Heart right ventricle (tissue), 16 donors: ENCODE measurements at regions not wholly inside any gene's neighbourhood (a gene's known extent, or its start where the extent isn't known, plus 50 kb on each side); places are given as distances from the start of the nearest gene placed in this dataset.

Experiments
- ATAC-seq, 8 donors: fragments of 200-7000 bp; cut with Tn5 transposase; one replicate each; pipeline ENCODE4 v1.9.1; 2020; ENCODE audit warnings: mild to moderate bottlenecking in 8 of 8, moderate library complexity in 8 of 8, moderate number of reproducible peaks in 1 of 8
- DNase-seq, 2 donors: peaks; one replicate each; pipeline ENCODE4 v3.0.0-alpha.2; 2020
- H3K27ac ChIP-seq, 10 donors: fragments of 200-600 bp; sonication (generic) in 2 of 10; one replicate each; pipeline versions ENCODE4 v1.5.0 to v1.8.0; 2020 to 2022; ENCODE audit warnings: mild to moderate bottlenecking in 3 of 10
- H3K27me3 ChIP-seq, 7 donors: fragments of 200-600 bp; one replicate each; pipeline ENCODE4 v1.8.0; 2021 to 2022; ENCODE audit warnings: mild to moderate bottlenecking in 2 of 7
- H3K36me3 ChIP-seq, 9 donors: fragments of 200-600 bp; sonication (generic) in 1 of 9; one replicate each; pipeline versions ENCODE4 v1.5.0 to v1.8.0; 2020 to 2022; ENCODE audit warnings: mild to moderate bottlenecking in 2 of 9
- H3K4me1 ChIP-seq, 9 donors: fragments of 200-600 bp; sonication (generic) in 1 of 9; one replicate each; pipeline versions ENCODE4 v1.5.0 to v1.8.0; 2020 to 2022; ENCODE audit warnings: mild to moderate bottlenecking in 4 of 9
- H3K4me3 ChIP-seq, 10 donors: fragments of 200-600 bp; sonication (generic) in 2 of 10; one replicate each; pipeline versions ENCODE4 v1.5.0 to v1.8.0; 2020 to 2022; ENCODE audit warnings: mild to moderate bottlenecking in 7 of 10, moderate library complexity in 2 of 10
- H3K9me3 ChIP-seq, 11 donors: fragments of 200-600 bp in 10 of 11; sonication (generic) in 2 of 11; one replicate each; pipeline versions ENCODE4 v1.5.0 to v1.8.0; 2013 to 2022; ENCODE audit warnings: mild to moderate bottlenecking in 2 of 11, control low read depth in 1 of 11, moderate library complexity in 1 of 11
- CTCF ChIP-seq, 9 donors: fragments of 200-600 bp; sonication (generic) in 2 of 9; IDR thresholded peaks; one replicate each; pipeline versions ENCODE4 v1.5.0 to v1.8.0; 2021 to 2022; ENCODE audit warnings: antibody characterized with exemption in 9 of 9, mild to moderate bottlenecking in 5 of 9, moderate library complexity in 1 of 9
- WGBS, 2 donors: extraction: QIAGEN DNeasy Blood & Tissue Kit; methylation state at CpG; one replicate each; pipeline ENCODE4 v1.1.7; 2013; ENCODE audit warnings: inconsistent platforms in 1 of 2; 5-methylcytosine and 5-hydroxymethylcytosine counted together
- intact Hi-C, 10 donors: fragments of 100-400 bp; cut with DNase I; formaldehyde crosslinking; loops; one replicate each; pipeline versions ENCODE4 v1.11.1 to v1.14.2; 2022
- donor health status: Arrhythmogenic right ventricular cardiomyopathy.
- donor health status: ischemic (EF 13 %, LVEDD 7.1; RV severe dilation, severe dysfunction).
- donor health status: healthy with polysubstance abuse.
- donor health status: DM: no; HTN: yes; CAD: no.
- donor health status: DM: no; HTN: no; CAD: no.
- donor health status: ischemic (EF 25% LVEDD 6.9; RV normal size, moderate dysfunction).
- donor health status: ischemic (EF 25% LVEDD 5.7; RV mildly dilated, moderate dysfunction).
- donor health status: healthy.
- donor health status: DM: yes; HTN: yes; CAD: no.
- donor health status: Ischemic cardiomyopathy.
- donor health status: ischemic (EF 35%, LVEDD 5.7; RV mildly dilated, moderate dysfunction).
- donor health status: nonischemic (EF 11% LVEDD 7.7; RV severe dilation, severe dysfunction).
- donor health status: DM: yes; HTN: yes; CAD: no.
- donor health status: PGD.
- donor health status: ischemic (EF 29% LVEDD 5.4; RV normal size, mild dysfunction).
- donor health status: nonischemic (EF 23%, LVEDD 6.1; RV moderate dilation, normal function).

DNA sequence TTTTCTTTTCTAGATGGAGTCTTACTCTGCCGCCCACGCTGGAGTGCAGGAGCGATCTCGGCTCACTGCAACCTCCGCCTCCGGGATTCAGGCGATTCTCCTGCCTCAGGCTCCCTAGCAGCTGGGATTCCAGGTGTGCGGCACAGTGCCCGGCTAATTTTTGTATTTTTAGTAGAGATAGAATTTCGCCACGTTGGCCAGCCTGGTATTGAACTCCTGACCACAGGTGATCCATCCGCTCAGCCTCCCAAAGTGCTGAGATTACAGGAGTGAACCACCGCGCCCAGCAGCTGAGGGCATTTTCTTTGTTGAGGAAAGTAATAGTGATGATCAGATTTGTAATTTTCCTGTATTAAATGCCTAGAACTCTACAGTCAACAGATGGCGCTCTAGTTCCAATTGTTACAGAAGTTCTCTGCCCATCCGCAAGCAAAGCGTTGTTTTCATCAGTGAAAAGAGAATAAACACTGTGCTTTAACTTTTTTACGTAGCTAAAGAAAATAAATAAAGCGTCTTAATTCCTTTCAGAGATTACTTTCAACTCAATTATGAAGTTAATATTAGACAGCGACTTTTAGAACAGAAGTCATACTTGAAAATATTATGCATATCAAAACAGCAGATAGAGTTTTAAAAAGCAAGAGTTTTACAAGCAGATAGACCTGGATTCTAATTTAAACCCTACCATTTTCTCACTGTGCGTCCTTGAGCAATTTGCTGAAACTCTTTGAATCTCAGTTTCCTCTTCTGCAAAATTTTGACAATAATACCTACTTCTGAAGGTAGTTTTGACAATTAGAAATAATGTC is 335.1 kb downstream of the DUSP6 start:
- Histone ChIP-seq H3K9me3 (no peaks in the 10 kb centered on the region), H3K36me3 (no peaks in the 10 kb centered on the region), H3K4me1 (peaks cover 0 to 20% (median 10%) of the 10 kb centered on the region in 9 donors), H3K4me3 (peak overlapping the region in 2 of 10 donors; percentile 5 to 8), H3K27me3 (peaks cover 0 to 4% (median 0%) of the 10 kb centered on the region in 7 donors), H3K27ac (no peak overlapping the region)
- DNase-seq = peak in 1 of 2 donors; percentile 47
- peak in 3 of 8 donors; percentile 37 to 62 (median 41) for ATAC-seq
- 12 to 13% methylated on average over 21 of the region's 21 CpGs for WGBS, 2 donors
- TF ChIP-seq CTCF (IDR thresholded peaks at IDR 0.05) = peak; percentile 53 to 87 (median 74)
- intact Hi-C loops = loop anchor here in 5 of 10 donors (1.0 to 10.0 kb wide), 6 partner anchors 32 to 509 kb away; partner anchors contain the start of genes GALNT4 (in 3 of the 5) and POC1B (in 2 of the 5)

GRCh38 chr12:89015419-89015818 is 336.9 kb downstream of the DUSP6 start:
- H3K9me3 ChIP-seq = no peaks in the 10 kb centered on the region
- H3K4me3 ChIP-seq = no peak overlapping the region
- ATAC-seq (no peak), DNase-seq (no peak)
- no peak overlapping the region for H3K27ac ChIP-seq
- no peaks in the 10 kb centered on the region for H3K36me3 ChIP-seq
- H3K27me3 ChIP-seq = peaks cover 0 to 4% (median 0%) of the 10 kb centered on the region in 7 donors
- 85 to 88% methylated on average over 1 of the region's 1 CpG for WGBS, 2 donors
- H3K4me1 ChIP-seq = peaks cover 0 to 20% (median 10%) of the 10 kb centered on the region in 9 donors
- intact Hi-C loops = loop anchor here in 3 of 10 donors (5.0 to 10.0 kb wide), 3 partner anchors 447 to 509 kb away; partner anchors contain the start of genes GALNT4 (in 2 of the 3) and POC1B (in 1 of the 3)
- no peak for TF ChIP-seq CTCF (IDR thresholded peaks at IDR 0.05)

- H3K4me1 ChIP-seq = peaks cover 0 to 4% (median 0%) of the 10 kb centered on the region in 9 donors
- no peak overlapping the region for H3K27ac ChIP-seq
- TF ChIP-seq CTCF (IDR thresholded peaks at IDR 0.05) = no peak
- WGBS, 2 donors = 46 to 70% methylated on average over 2 of the region's 2 CpGs
- H3K4me3 ChIP-seq = no peak overlapping the region
- H3K27me3 ChIP-seq = no peaks in the 10 kb centered on the region
- no peaks in the 10 kb centered on the region for H3K9me3 ChIP-seq
- no peaks in the 10 kb centered on the region for H3K36me3 ChIP-seq
- no peak for ATAC-seq
- DNase-seq = no peak
- intact Hi-C loops = loop anchor here in 7 of 10 donors (5.0 to 10.0 kb wide), 7 partner anchors 414 to 894 kb away; partner anchors contain the start of genes CEP290 (in 2 of the 7), TMTC3 (in 2 of the 7) and KITLG (in 1 of the 7)
Measured at GRCh38 chr12:88998421-88998820, 353.9 kb downstream of the DUSP6 start.

GRCh38 chr12:88996200-88996788 is 356.0 kb downstream of the DUSP6 start:
- no peak for TF ChIP-seq CTCF (IDR thresholded peaks at IDR 0.05)
- Histone ChIP-seq H3K27ac (no peak overlapping the region), H3K36me3 (no peaks in the 10 kb centered on the region), H3K4me3 (no peak overlapping the region), H3K4me1 (peaks cover 0 to 4% (median 0%) of the 10 kb centered on the region in 9 donors), H3K9me3 (no peaks in the 10 kb centered on the region), H3K27me3 (no peaks in the 10 kb centered on the region)
- intact Hi-C loops = loop anchor here in 7 of 10 donors (5.0 to 10.0 kb wide), 7 partner anchors 411 to 891 kb away; partner anchors contain the start of genes CEP290 (in 2 of the 7), TMTC3 (in 2 of the 7) and KITLG (in 1 of the 7)
- DNase-seq (no peak), ATAC-seq (no peak)
- 90 to 97% methylated on average over 2 of the region's 2 CpGs for WGBS, 2 donors
